ENCODE measurements at regions not wholly inside any gene's neighbourhood (a gene's known extent, or its start where the extent isn't known, plus 50 kb on each side); places are given as distances from the start of the nearest gene placed in this dataset.

DNA sequence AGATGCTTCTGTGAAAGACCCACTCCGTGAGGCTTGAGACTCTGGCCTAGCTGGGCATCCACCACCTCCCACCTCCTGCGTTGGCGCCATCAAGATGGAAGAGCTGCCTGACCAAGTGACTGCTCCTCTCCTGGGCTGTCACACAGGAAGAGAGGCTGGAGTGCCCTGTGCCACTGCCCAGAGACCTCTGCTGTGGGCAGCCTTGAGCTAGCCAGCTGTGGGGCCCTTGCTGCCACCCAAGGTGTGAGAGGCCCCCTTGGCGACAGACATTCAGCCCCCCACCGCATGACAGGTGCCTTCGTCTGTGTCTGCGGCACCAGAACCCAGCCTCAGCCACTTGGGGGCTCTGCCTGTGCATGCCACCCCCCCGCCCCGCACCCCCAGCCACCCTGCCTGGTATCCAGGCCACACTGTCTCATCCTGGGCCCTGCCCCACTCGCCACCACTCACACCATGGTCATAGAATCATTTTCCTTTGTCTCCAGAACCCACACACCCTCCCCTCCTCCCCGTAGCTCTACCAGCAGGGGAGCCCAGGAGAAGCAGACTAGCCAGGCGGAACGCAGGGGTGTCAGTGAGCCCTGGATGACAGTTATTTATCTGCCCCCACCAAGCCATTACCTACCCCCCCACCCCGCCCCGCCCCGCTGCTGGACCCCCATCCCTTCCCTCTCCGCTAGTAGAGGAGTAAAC is 120.9 kb upstream of the LHX1 start:
- no peak for DNase-seq (ENCODE audit: low spot score)

DNA sequence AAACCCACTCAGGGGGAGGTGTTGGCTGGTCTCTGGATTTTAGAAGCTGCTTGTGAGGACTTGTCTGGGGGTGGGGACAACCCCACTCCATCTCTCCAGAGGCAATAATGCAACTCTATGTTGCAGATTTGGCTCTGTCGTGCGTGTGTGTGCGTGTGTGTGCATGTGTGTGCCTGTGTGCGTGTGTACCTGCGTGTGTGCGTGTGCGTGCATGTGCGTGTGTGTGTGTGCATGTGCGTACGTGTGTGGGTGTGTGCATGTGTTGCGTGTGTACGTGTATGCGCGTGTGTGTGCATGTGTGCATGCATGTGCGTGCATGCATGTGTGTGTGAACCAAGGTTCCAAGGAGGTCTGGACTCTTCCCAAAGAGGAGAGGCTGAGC is 120.4 kb upstream of the LHX1 start:
- no peak for DNase-seq (ENCODE audit: low spot score)

DNA sequence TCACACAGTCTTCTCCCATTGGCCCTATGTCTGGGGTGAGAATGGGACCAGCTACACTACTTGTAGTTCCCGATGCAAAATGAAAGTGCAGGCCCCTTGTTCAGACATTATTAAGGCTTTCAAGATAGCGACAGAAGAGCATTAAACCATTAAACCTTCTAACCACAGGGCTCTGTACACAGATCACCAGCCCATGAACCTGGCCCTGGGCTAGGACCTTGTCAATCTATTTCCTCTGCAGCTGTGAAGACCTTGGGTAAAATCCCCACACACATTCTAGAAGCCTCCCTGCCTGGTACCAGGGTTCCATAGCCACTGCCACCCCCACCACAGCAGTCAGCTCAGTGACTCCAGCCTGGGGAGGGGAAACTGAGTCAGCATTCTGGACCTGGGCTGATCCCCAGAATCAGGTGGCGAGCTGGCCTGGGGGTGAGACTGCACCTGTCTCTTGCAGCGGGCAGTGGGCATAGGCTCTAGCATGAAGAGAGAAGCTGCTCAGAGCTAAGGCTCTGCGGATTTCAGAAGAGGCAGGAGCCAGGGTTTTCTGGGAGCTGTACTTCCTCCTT is 119.7 kb upstream of the LHX1 start:
- DNase-seq (ENCODE audit: low spot score), result no peak

DNA sequence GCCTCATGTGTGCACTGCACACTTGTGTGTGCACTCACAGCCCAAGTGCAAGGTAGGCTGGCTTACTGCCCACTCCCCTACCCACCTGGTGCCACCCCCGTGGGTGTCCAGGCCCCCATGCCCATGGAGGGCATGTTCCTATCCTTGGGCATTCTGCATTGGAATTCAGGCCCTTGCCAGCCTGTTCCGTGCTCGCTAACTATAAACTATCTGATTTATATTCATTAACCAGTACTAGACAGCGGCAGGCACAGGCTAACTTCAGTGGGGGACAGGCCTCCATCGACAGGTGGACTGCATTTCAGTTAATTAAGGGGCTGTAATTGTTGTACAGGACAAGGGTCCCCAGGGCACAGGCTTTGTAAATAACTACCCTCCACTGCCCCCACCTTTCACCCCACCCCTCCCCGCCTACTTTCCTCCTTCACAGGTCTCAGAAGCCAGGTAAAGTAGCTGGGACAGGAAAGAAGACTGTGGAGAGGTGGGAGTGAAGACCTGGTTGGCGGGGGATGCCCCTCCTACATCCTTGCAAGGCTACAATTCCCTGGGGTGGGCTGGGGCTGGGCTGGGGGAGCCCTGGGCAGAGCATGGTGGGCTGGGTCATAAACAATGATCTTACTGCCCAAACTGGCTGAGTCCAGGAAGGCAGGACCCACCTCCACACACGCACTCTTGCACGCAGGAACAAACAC is 119.0 kb upstream of the LHX1 start:
- no peak for DNase-seq (ENCODE audit: low spot score)

DNA sequence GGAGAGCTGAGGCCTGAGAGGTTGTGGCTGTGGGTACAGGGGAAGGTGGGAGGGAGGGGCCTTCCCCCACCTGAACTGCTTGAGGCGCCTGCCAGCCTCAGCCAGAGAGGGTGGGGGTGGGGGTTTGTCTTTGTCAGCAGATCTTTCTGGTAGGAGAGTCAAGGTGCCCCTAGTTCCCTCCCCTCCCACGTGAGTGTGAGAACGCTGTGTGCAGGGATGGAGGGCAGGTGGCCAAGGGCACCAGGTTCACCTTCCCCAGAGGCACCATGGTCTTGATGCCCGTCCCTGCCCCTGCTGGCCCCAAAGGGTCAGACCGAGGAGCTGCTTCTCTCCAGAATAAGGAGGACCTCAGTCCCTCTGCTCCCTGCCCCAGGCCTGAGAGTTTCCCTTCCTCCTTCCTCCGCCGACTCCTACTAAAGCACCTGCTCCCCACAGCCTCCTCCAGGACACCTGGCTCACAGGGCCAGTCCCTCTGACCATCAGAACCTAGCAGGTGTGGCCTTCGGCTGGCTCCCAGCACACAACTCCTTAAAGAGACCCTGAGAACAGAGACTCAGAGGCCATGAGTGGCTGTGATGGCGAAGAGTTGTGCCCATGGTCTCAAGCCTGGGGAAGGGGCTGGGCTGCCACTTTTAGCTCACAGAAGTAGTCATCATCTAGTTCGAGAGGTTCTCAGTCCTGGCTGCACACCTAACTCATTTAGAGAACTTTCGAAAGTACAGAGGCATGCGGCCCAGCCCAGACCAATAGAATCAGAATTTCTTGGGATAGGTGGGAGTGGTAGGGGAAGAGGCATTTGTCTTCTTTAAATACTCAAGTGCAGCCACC is 113.2 kb upstream of the LHX1 start:
- DNase-seq (ENCODE audit: low spot score), result no peak

DNA sequence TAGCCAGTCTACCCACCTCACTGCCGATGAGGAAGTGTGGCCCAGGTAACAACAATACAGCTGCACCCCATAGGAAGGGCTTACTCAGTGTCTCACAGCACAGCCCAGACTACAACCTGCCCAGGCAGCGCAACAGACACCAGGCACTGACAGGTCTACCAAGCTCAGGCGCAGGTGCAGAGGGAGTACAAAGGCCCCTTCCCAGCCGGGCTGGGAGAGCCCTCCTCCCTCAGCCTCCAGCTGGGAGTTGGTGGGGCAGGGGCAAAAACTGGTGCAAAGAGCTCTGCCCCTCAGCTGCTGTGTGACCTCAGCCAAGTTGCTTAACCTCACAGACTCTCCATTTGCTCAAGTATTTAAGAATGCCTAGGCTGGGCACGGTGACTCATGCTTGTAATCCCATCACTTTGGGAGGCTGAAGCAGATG is 112.6 kb upstream of the LHX1 start:
- no peak for DNase-seq (ENCODE audit: low spot score)

DNA sequence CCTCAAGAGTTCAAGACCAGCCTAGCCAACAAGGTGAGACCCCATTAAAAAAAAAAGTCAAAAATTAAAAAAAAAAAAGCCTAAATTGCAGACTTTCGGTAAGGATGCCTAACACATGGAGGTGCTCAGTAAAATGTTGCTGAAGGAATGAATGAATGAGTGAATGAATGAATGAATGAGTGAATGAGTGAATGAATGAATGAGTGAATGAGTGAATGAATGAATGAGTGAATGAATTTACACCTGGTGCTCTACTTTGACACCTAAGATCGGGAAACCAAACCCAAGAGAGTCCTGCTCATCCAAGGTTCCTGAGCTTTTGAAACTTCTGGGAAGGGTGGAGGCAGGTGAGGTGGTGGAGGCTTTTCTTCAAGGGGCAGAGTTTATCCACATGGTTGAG is 112.2 kb upstream of the LHX1 start:
- no peak for DNase-seq (ENCODE audit: low spot score)

DNA sequence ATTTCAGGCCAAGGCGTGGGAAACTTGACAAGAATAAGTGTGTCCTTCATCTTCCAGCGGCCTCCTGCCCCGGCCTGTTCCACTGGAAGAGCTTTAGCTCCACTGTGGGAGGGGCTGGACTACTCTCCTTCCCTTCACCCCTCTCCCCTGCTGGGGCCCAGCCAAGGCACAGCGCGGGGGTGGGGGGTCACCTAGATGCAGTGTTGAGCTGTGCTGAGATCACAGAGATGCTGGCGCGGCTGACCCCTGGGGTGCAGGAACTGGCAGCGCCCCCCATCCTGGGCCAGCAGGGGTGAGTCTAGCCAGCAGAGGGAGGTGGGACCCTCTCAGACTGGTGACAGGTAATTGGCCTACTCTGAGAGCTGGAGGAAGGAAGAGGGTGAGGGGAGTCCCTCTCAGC is 111.8 kb upstream of the LHX1 start:
- DNase-seq (ENCODE audit: low spot score), result no peak

DNA sequence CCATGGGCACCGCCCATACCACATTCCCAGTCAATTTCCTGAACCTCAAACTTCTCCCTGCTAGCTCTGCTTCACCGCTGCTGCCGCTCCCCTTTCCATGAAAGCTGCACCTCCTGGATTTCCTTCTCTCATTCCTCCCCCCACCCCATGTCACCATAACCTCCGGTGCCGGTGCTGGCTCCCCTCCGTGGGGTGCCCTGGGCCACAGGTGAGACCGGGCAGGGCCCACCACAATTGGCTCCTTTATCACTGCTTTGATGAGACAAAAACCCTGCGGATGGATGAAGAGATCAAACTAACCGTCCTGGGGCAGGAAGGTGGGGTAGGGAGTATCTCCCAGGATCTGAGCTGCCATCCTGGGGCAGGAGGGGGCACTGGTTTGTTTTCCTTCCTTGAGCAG is 111.3 kb upstream of the LHX1 start:
- no peak for DNase-seq (ENCODE audit: low spot score)

DNA sequence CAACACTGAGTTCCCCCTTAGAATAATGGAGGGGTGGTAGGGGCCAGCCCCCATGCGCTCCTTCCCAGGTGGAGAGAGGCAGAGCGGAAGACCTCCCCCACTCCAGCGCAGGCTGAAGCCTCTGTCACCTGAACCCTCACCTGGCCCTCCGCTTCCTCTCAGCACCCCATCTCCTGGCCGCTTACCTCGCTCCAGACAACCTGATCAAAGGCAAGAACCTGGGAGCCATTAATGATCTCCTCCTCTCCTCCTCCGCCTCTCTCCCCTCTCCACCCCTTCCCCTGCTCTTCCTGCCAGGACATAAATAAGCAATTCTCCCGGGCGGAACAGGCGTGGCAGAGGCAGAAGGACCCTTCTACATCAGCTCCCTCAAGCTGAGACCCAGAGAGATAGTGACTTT is 110.2 kb upstream of the LHX1 start:
- DNase-seq (ENCODE audit: low spot score), result no peak

DNA sequence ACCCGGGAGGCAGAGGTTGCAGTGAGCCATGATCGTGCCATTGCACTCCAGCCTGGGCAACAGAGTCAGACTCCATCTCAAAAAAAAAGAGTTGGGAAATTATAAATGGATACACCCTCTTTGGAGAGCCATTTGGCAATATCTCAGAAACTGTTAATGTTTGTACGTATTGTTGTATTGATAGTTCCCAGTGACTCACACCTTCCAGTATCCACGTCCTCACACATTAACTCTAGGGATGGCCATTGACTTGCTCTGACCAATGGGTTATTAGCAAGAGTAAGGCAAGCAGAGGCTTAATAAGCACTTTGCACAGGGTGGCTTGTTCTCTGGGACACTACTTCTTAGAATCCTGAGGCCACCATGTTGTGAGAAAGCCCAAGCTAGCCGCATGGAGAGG is 107.6 kb upstream of the LHX1 start:
- DNase-seq (ENCODE audit: low spot score), result no peak

DNA sequence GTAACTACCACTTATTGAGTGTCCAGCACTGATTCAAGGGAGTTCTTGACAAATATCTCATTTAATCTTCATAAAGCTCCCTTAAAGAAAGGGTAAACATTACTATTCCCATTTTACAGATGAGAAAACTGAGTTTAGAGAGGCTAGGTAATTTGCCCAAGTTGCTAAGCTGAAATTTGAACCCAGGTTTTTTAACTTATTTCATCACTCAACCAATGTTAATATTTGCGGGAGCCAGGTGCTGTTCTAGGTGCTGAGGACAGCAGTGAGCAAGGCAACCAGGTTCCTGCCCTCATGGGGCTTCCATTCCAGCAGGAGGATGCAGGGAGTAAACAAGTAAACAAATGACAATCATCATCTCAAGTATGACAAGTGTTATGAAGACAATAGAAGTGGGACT is 104.0 kb upstream of the LHX1 start:
- no peak for DNase-seq (ENCODE audit: low spot score)

DNA sequence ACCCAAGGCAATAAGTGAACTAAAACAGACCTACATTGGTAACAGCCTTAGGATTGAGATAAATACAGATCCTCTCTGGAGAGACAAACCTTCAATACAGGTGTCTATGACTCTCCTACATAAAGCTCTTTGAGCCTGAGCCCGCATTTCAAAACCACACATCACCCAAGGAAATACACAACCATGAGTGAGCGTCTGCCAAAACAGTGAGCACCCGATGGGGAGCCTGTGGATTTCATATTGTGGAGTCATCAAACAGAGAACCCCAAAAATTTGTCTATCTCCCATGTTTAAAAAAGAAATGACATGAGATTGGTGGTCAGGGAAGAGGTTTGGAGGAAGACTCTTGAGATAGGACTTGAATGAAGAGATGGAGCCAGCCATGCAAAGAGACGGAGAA is 102.2 kb upstream of the LHX1 start:
- DNase-seq (ENCODE audit: low spot score), result no peak

DNA sequence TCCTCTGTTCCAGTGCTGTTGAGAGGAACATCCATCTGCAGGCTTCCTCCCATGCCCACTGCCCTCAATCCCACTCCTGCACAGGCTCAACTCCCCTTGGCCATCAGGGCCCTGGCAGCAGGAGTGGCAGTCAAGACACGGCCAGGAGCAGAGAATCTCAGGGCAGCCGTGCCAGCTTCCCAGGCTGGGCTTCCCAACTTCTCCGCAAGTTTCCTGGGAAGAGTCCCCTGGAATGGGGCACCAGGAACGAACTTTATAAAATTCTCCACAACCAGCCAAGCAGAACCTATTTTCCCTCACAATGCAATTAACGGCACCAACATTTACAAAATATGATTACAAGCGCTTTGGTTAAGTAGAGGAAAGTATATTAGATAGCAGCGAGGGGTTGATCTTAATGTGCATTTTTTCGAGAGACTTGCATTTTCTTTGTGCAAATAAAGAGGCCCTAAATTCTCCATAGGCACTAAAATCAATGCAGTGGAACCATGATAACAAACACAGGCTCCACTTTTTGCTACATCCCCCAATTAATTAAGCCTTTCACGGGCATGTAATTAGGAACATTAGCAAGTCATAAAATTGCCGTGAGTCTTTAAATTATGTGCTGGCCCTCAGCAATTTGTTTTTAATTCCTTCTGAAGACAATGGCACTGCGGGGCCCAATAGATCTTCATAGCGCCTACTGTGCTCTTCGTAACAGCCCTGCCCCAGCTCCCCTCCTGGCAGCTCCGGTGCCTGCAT is 99.9 kb upstream of the LHX1 start:
- no peak for DNase-seq (ENCODE audit: low spot score)

DNA sequence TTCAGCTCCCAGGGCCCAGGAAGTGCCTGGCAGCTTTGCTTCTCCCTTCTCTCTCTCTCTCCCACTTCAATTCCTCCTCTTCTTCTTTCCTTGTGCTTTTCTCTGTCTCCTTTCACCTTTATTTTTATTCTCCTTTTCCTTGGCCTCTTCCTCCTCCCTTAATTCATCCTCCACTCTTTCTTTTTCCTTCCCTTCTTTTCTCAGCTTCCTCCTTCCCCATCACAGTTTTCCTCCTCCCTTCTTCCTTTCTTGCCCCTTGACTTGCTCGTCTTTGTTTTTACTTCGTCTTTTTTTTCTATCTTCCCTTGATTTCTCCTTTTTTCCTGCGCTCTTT is 99.4 kb upstream of the LHX1 start:
- no peak for DNase-seq (ENCODE audit: low spot score)

DNA sequence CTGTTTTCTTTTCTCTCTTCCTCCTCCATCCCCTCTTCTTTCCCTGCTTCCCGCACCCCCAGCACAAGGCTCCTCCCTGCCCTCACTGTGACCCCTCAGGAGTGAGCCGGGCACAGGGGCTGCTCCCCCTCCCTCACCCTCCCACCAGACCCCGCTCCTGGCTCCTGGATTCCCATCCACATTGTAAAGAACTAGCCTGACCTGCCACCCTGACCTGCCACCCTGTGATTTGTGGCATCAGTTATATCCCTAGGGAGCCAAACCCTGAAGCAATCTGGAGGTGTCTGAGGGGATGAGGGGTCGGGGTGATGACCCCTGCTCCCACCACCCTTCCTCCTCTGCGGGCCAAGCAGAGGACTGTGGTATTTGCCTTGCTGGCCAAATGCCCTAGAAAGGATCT is 98.0 kb upstream of the LHX1 start:
- no peak for DNase-seq (ENCODE audit: low spot score)

DNA sequence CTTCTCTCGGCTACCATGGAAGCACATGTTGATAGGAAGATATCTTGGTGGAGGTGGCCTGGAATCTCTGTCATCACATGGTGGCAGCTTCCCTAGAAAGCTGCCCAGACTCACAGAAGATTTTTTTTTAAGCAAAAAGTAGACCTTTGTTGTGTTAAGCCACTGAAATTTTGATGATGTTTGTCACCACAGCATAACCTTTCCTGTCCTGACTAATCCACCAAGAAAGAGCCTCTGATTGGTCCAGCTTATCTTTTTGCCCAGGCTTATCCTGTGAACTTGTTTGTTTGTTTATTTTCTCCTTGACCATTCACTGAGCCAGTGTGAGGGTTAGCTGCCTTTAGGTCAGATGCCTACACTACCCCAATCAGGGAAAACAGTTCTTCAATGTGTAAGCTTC is 96.5 kb upstream of the LHX1 start:
- no peak for DNase-seq (ENCODE audit: low spot score)

DNA sequence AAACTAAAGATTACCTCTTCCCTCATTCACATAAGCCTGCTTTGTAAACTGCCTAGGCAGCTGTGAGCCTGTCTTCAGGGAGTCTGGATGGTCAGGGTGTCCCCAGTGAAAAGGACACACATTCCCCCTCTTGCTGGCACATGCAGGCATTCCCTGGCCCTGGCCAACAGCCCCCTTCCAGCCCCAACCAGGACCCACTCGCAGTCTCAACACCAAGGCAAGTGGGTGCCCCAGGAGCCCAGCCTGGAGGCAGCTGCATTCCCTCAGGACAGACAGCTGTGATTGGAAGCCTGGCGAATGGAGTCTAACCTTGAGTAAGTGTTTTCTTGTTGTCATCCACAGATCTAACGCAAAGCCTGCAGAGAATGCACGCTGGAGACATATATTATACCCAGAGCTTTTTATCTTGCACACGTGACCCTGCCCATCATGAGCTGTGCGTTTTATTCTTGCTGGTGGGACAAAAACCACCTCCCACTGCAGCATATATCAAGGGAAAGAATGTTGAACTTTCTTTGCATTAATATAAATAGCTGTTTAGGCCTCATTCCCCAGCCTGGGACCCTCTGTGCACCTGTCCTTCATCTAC is 95.0 kb upstream of the LHX1 start:
- no peak for DNase-seq (ENCODE audit: low spot score)

DNA sequence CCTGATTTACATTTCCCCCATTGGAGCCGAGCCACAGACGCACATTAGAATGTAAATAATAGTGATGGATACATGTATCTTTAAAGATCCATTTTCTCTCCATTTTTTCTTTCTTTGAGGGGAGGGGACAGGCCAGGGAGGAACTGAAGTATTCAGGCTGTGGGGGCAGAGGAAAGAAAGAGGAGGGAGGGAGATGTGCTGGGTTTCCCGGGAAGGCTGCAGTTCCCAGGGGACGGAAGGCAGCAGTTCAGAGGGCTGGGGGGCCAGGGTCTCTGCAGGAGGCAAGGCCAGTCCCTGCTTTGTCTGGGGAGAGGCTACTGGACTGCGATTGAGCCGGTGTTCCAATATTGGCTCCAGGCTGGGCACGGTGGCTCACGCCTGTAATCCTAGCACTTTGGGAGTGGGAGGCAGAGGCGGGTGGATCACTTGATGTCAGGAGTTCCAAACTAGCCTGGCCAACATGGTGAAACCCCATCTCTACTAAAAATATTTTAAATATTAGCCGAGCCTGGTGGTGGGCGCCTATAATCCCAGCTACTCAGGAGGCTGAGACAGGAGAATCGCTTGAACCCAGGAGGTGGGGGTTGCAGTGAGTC is 94.2 kb upstream of the LHX1 start:
- DNase-seq (ENCODE audit: low spot score), result no peak

DNA sequence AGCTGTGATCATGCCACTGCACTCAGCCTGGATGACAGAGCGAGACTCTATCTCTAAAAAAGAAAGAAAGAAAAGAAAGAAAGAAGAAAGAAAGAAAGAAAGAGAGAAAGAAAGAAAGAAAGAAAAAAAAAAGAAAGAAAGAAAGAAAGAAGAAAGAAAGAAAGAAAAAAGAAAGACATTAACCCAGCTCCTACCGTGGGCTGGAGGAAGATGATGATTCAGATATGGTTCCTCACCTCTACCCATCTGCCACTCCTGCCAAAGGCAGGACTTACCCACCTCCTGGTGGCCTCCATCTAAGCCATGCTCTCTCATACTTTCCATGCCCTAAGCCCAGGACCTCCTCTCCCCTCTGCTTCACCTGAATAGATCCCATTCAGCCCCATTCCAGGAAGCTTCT is 93.3 kb upstream of the LHX1 start:
- no peak for DNase-seq (ENCODE audit: low spot score)

DNA sequence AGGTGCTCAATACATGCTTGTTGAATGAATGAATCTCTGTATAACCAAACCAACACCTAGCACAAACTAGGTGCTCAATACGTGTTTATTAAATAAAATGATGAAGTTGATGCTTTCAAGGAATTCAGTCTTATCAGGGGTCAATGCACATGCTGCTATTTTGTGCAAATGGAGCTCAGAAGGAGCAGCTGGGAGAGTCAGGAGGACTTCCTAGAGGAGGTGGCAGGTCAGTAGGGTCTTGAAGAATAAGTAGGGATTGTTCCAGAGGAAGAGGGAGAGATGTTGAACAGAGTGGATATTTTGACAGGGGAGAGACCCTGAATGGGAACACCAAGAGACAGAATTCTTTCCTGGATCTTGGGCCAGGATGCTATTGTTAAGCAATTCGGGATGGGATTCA is 92.7 kb upstream of the LHX1 start:
- no peak for DNase-seq (ENCODE audit: low spot score)

DNA sequence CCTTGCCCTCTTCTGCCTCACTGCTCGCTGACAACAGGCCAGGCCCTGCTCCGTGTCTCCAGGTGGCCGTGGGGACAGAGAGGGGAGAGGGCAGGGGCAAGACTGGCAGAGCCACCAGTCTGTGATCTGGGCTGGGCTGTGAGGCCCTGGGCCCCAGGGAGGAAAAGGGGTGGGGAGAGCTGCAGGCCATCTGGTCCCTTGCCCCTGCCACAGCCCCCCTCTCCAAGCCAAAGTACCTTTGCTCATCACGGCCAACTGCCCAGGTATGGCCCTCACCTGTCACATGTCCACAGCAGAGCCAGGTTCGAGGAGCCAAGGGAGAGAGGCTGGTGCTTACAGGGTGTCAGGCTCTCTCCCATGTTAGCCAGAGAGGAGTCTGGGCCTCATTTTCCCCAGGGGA is 91.4 kb upstream of the LHX1 start:
- no peak for DNase-seq (ENCODE audit: low spot score)

Measured in hematopoietic multipotent progenitor cell treated with erythropoietin and hydrocortisone succinate and interleukin-3 and kit ligand, for 15 days (in vitro differentiated cells).